ENCODE measurements at regions not wholly inside any gene's neighbourhood (a gene's known extent, or its start where the extent isn't known, plus 50 kb on each side); places are given as distances from the start of the nearest gene placed in this dataset.

GRCh38 chr1:5351366-5351765, 640.9 kb downstream of the NPHP4 start:
- DNase-seq, result no peak

- DNase-seq, result no peak
Measured at GRCh38 chr1:5349526-5349925, 642.7 kb downstream of the NPHP4 start.

DNA sequence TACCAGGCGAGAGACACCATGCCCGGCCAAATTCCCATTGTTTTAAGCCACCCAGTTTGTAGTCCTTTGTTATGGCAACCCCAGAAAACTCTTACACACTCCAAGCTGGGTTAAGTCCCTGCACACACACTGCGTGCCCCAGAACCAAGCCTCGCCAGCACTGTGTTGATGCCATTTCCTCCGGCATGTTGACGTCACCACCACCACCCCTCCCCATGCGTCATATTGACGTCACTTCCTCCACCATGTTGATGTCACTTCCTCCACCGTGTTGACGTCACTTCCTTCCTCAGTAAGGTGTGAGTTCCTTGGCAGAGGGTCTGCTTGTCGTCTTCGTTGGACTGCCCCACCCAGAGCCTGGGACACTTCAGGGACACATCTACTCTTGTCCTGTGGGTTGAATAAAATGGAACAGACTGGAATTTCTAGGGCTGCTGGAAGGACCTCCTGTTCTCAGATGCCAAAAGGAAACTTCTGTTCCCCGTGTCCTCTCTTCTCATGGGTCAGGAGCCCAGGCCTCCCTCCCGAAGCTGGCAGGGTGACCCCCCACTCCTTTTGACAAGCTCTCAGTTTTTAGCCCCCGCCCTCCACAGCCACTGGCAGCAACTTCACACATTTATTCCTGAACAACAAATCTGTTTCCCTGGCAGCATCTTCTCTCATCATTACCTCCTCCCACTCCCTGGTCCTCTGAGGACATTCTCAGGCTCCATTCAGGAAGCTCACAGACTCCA, 643.3 kb downstream of the NPHP4 start:
- no peak for DNase-seq

GRCh38 chr1:5347726-5348125, 644.5 kb downstream of the NPHP4 start:
- no peak for DNase-seq

DNA sequence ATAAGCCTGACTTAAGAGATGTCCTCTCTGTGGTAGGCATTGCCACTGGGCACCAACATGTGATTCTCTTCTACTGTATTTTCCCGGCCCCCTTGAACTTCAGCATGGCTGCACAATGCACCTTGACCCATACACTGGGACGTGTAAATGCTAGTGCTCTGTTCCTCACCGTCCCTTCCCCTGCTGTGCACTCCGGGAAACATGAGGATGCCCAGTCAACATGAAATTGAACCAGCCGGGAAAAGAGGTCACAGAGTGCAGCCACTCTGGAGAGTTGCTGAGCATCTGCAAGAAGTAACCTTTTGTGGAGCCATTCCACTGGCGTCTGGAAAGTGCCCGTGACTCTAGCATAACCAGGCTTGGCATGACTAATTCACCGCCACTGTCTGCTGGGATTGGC, 646.7 kb downstream of the NPHP4 start:
- DNase-seq, result no peak

GRCh38 chr1:5343256-5344020, 648.8 kb downstream of the NPHP4 start:
- no peak for DNase-seq

DNA sequence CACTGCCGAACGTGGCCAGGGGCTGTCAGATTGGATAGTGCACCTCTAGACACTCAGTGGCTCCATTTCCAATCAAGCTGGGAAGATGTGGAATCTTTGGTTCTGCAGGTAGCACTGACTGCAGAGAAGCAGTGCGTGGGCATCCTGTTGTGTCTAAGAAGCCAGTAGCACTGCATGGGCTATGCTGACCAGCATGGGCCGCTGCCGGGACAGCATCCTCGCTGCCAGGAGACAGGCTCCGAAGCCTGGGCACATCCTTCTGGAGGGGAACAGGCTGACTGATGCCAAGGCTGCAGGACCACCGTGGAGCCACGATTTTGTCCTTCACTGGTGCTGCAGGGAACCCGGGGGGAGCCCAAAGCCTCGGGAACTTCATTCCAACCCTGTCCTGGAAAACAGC, 649.4 kb downstream of the NPHP4 start:
- DNase-seq, result no peak

DNA sequence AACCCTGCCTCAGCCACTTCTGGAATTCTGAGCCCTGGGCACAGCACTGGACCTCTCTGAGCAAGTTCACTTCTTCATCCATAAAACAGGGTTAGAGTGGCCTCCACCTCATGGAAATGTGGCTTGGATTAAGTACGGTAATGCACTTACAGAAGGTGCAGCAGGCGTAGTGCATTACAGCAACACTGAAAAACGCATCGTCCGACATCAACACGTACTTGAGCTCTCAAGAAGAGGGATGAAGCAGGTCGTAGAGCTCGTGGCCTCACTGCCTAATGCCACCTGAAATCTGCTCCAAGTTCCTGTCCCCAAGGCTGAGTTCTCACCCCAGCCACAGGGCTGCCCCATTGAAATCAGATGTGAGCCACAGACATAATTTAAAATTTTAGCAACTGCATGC, 650.1 kb downstream of the NPHP4 start:
- DNase-seq, result no peak

- DNase-seq, result no peak
Measured at GRCh38 chr1:5341471-5341870, 650.8 kb downstream of the NPHP4 start.

GRCh38 chr1:5340560-5341130, 651.6 kb downstream of the NPHP4 start:
- no peak for DNase-seq

DNA sequence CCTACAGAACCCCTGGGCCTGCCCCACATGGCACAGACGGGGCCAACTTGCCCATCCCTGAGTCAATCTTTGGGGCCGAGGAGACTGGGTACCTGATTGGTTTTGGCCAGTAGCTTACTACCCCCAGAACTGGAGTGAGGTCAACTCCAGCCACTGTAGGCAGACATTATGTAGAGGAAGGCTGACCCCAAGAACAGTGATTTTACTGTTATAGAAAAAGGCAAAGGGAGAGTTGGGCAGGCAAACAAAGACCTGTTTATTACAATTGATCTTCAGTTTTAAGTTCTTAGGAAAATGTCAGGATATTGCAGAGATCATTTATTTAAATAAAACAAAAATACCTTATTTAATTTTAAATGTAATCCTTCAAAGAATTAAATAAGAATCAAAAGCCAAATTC, 653.8 kb downstream of the NPHP4 start:
- DNase-seq, result no peak

GRCh38 chr1:5333291-5333690, 658.9 kb downstream of the NPHP4 start:
- no peak for DNase-seq

DNA sequence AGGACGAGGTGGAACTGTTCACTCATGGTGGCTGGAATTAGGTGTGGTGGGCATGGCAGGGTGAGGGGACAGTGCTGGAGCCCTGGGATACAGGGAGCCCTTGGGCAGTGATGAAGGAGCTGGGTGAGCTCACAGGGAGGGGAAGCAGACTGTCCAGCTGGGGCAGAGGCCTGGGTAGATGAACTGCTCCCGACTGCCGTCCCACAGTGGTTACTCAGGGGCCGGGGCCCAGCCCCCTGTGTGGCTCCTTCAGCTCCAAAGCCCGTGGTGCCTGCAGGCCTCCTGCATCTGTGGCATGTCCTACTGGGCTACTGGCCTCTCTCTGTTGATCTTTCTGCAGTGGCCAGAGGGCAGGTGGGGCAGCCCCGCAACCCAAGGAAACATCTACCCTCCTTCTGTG, 661.1 kb downstream of the NPHP4 start:
- no peak for DNase-seq

- no peak for DNase-seq
Measured at GRCh38 chr1:5329068-5329739, 663.0 kb downstream of the NPHP4 start.

GRCh38 chr1:5324883-5325282, 667.3 kb downstream of the NPHP4 start:
- DNase-seq, result no peak

- no peak for DNase-seq
Measured at GRCh38 chr1:5318143-5318816, 663.9 kb downstream of the AJAP1 start.

GRCh38 chr1:5317391-5317790, 663.0 kb downstream of the AJAP1 start:
- DNase-seq, result no peak

DNA sequence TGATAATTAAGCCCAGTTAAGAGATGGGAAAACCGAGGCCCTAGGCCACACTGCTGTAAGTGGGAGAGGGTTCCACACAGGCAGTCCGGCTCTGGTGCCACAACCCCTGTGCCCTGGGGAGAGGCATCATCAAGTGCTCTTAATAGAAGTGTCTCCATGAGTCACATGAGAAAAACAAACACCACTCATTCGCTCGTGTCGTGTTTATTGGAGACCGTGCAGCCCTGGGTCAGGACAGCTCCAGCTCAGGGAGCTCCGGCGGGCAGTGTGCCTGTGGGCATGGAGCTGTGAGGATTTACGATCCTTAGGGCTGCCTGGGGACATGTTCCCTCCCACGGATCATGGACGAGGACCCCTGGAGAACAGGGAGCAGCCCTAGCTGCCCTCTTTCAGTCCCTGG, 658.5 kb downstream of the AJAP1 start:
- no peak for DNase-seq

GRCh38 chr1:5312293-5312674, 657.9 kb downstream of the AJAP1 start:
- no peak for DNase-seq

- DNase-seq, result no peak
Measured at GRCh38 chr1:5311634-5312292, 657.4 kb downstream of the AJAP1 start.

DNA sequence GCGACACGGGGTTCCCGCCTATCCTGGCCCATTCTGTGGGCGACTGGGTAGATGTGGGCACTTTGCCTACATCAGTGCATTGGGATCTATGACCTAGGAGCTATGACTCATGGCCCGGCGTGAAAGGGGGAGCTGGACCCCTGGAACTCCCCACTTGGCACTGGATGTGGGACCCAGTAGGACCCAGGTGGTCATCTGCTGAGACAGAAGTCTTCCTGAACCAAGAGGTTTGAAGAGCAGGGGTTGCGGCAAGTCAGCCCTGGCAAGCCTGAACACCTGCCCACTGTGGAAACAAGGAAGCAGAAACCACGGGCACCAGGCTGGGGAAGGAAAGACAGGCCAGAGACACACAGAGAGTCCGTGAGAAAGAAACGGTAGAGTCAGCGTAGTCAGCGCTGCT, 656.7 kb downstream of the AJAP1 start:
- no peak for DNase-seq

- no peak for DNase-seq
Measured at GRCh38 chr1:5308249-5308648, 653.8 kb downstream of the AJAP1 start.

DNA sequence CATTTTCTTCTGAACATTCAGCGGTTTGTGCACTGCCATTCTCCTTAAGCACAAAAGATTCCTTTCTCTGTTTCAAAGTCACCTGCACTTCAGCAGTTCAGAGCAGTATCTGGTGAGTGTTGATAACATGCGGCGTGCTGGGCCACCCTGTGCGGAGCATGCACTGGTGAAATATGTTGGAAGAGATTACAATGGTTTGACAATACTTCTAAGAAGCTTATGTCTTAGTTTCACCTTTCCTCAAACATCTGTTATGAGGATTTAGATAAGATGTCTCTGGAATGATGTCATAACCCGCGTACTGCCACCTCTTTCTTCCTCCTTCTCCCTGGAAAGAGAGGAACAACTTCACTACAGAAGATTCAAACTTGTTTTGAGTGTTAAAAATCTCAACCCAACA, 650.3 kb downstream of the AJAP1 start:
- DNase-seq, result no peak
